ENCODE measurements at regions not wholly inside any gene's neighbourhood (a gene's known extent, or its start where the extent isn't known, plus 50 kb on each side); places are given as distances from the start of the nearest gene placed in this dataset.

GRCh38 chr14:87579036-87579435 is 413.9 kb downstream of the GALC start:
- H3K9me3 ChIP-seq (ENCODE audit: control insufficient read depth, low read length), result no peaks in the 10 kb centered on the region
- no peak overlapping the region for H3K4me3 ChIP-seq (ENCODE audit: insufficient read depth, low read depth, low read length, poor library complexity, severe bottlenecking)
- H3K27ac ChIP-seq (ENCODE audit: insufficient read depth, low read length, poor library complexity, severe bottlenecking), result no peak overlapping the region
- no peaks in the 10 kb centered on the region for H3K36me3 ChIP-seq (ENCODE audit: control insufficient read depth, insufficient read depth, low read length)
- H3K4me1 ChIP-seq (ENCODE audit: control insufficient read depth, insufficient read depth, low read length, poor library complexity, severe bottlenecking), result no peaks in the 10 kb centered on the region
- DNase-seq, result no peak
- no peaks in the 10 kb centered on the region for H3K27me3 ChIP-seq (replicated peaks; ENCODE audit: control insufficient read depth, insufficient read depth, low read length, poor library complexity, severe bottlenecking)

GRCh38 chr14:87575378-87575777 is 417.6 kb downstream of the GALC start:
- no peak overlapping the region for H3K4me3 ChIP-seq (ENCODE audit: insufficient read depth, low read depth, low read length, poor library complexity, severe bottlenecking)
- H3K27ac ChIP-seq (ENCODE audit: insufficient read depth, low read length, poor library complexity, severe bottlenecking), result no peak overlapping the region
- H3K4me1 ChIP-seq (ENCODE audit: control insufficient read depth, insufficient read depth, low read length, poor library complexity, severe bottlenecking), result no peaks in the 10 kb centered on the region
- no peaks in the 10 kb centered on the region for H3K36me3 ChIP-seq (ENCODE audit: control insufficient read depth, insufficient read depth, low read length)
- no peaks in the 10 kb centered on the region for H3K9me3 ChIP-seq (ENCODE audit: control insufficient read depth, low read length)
- DNase-seq, result no peak
- no peaks in the 10 kb centered on the region for H3K27me3 ChIP-seq (replicated peaks; ENCODE audit: control insufficient read depth, insufficient read depth, low read length, poor library complexity, severe bottlenecking)

- no peak overlapping the region for H3K4me3 ChIP-seq (ENCODE audit: insufficient read depth, low read depth, low read length, poor library complexity, severe bottlenecking)
- no peaks in the 10 kb centered on the region for H3K4me1 ChIP-seq (ENCODE audit: control insufficient read depth, insufficient read depth, low read length, poor library complexity, severe bottlenecking)
- H3K27ac ChIP-seq (ENCODE audit: insufficient read depth, low read length, poor library complexity, severe bottlenecking), result no peak overlapping the region
- no peaks in the 10 kb centered on the region for H3K9me3 ChIP-seq (ENCODE audit: control insufficient read depth, low read length)
- H3K27me3 ChIP-seq (replicated peaks; ENCODE audit: control insufficient read depth, insufficient read depth, low read length, poor library complexity, severe bottlenecking), result no peaks in the 10 kb centered on the region
- no peaks in the 10 kb centered on the region for H3K36me3 ChIP-seq (ENCODE audit: control insufficient read depth, insufficient read depth, low read length)
- no peak for DNase-seq
These were observed 419.4 kb downstream of the GALC start for GRCh38 chr14:87573591-87573990.

- Histone ChIP-seq H3K27ac (ENCODE audit: insufficient read depth, low read length, poor library complexity, severe bottlenecking) (no peak overlapping the region), H3K27me3 (replicated peaks; ENCODE audit: control insufficient read depth, insufficient read depth, low read length, poor library complexity, severe bottlenecking) (no peaks in the 10 kb centered on the region), H3K36me3 (ENCODE audit: control insufficient read depth, insufficient read depth, low read length) (no peaks in the 10 kb centered on the region), H3K4me1 (ENCODE audit: control insufficient read depth, insufficient read depth, low read length, poor library complexity, severe bottlenecking) (no peaks in the 10 kb centered on the region), H3K4me3 (ENCODE audit: insufficient read depth, low read depth, low read length, poor library complexity, severe bottlenecking) (no peak overlapping the region), H3K9me3 (ENCODE audit: control insufficient read depth, low read length) (no peaks in the 10 kb centered on the region)
- DNase-seq, result no peak
These were observed 425.2 kb downstream of the GALC start for GRCh38 chr14:87567618-87568295.

GRCh38 chr14:87566991-87567390 is 426.0 kb downstream of the GALC start:
- H3K36me3 ChIP-seq (ENCODE audit: control insufficient read depth, insufficient read depth, low read length), result no peaks in the 10 kb centered on the region
- H3K27ac ChIP-seq (ENCODE audit: insufficient read depth, low read length, poor library complexity, severe bottlenecking), result no peak overlapping the region
- H3K4me1 ChIP-seq (ENCODE audit: control insufficient read depth, insufficient read depth, low read length, poor library complexity, severe bottlenecking), result no peaks in the 10 kb centered on the region
- no peaks in the 10 kb centered on the region for H3K27me3 ChIP-seq (replicated peaks; ENCODE audit: control insufficient read depth, insufficient read depth, low read length, poor library complexity, severe bottlenecking)
- H3K9me3 ChIP-seq (ENCODE audit: control insufficient read depth, low read length), result no peaks in the 10 kb centered on the region
- no peak overlapping the region for H3K4me3 ChIP-seq (ENCODE audit: insufficient read depth, low read depth, low read length, poor library complexity, severe bottlenecking)
- no peak for DNase-seq

- DNase-seq, result no peak
- Histone ChIP-seq H3K4me3 (ENCODE audit: insufficient read depth, low read depth, low read length, poor library complexity, severe bottlenecking) (no peak overlapping the region), H3K36me3 (ENCODE audit: control insufficient read depth, insufficient read depth, low read length) (no peaks in the 10 kb centered on the region), H3K27ac (ENCODE audit: insufficient read depth, low read length, poor library complexity, severe bottlenecking) (no peak overlapping the region), H3K9me3 (ENCODE audit: control insufficient read depth, low read length) (no peaks in the 10 kb centered on the region), H3K4me1 (ENCODE audit: control insufficient read depth, insufficient read depth, low read length, poor library complexity, severe bottlenecking) (no peaks in the 10 kb centered on the region), H3K27me3 (replicated peaks; ENCODE audit: control insufficient read depth, insufficient read depth, low read length, poor library complexity, severe bottlenecking) (no peaks in the 10 kb centered on the region)
These were observed 445.4 kb downstream of the GALC start for GRCh38 chr14:87547536-87547935.

GRCh38 chr14:87542288-87542687 is 450.7 kb downstream of the GALC start:
- H3K4me3 ChIP-seq (ENCODE audit: insufficient read depth, low read depth, low read length, poor library complexity, severe bottlenecking), result no peak overlapping the region
- no peaks in the 10 kb centered on the region for H3K4me1 ChIP-seq (ENCODE audit: control insufficient read depth, insufficient read depth, low read length, poor library complexity, severe bottlenecking)
- H3K9me3 ChIP-seq (ENCODE audit: control insufficient read depth, low read length), result no peaks in the 10 kb centered on the region
- no peaks in the 10 kb centered on the region for H3K36me3 ChIP-seq (ENCODE audit: control insufficient read depth, insufficient read depth, low read length)
- H3K27me3 ChIP-seq (replicated peaks; ENCODE audit: control insufficient read depth, insufficient read depth, low read length, poor library complexity, severe bottlenecking), result no peaks in the 10 kb centered on the region
- H3K27ac ChIP-seq (ENCODE audit: insufficient read depth, low read length, poor library complexity, severe bottlenecking), result no peak overlapping the region
- DNase-seq, result no peak

GRCh38 chr14:87540339-87540738 is 452.6 kb downstream of the GALC start:
- H3K9me3 ChIP-seq (ENCODE audit: control insufficient read depth, low read length), result no peaks in the 10 kb centered on the region
- H3K4me1 ChIP-seq (ENCODE audit: control insufficient read depth, insufficient read depth, low read length, poor library complexity, severe bottlenecking), result no peaks in the 10 kb centered on the region
- DNase-seq, result no peak

GRCh38 chr14:87529081-87529480 is 463.9 kb downstream of the GALC start:
- Histone ChIP-seq H3K27ac (ENCODE audit: insufficient read depth, low read length, poor library complexity, severe bottlenecking) (no peak overlapping the region), H3K4me1 (ENCODE audit: control insufficient read depth, insufficient read depth, low read length, poor library complexity, severe bottlenecking) (no peaks in the 10 kb centered on the region), H3K27me3 (replicated peaks; ENCODE audit: control insufficient read depth, insufficient read depth, low read length, poor library complexity, severe bottlenecking) (no peaks in the 10 kb centered on the region), H3K9me3 (ENCODE audit: control insufficient read depth, low read length) (no peaks in the 10 kb centered on the region), H3K4me3 (ENCODE audit: insufficient read depth, low read depth, low read length, poor library complexity, severe bottlenecking) (no peak overlapping the region), H3K36me3 (ENCODE audit: control insufficient read depth, insufficient read depth, low read length) (no peaks in the 10 kb centered on the region)
- no peak for DNase-seq

More at GRCh38 chr14:87540339-87540738, 452.6 kb downstream of the GALC start:
- Histone ChIP-seq H3K27me3 (replicated peaks; ENCODE audit: control insufficient read depth, insufficient read depth, low read length, poor library complexity, severe bottlenecking) (no peaks in the 10 kb centered on the region), H3K27ac (ENCODE audit: insufficient read depth, low read length, poor library complexity, severe bottlenecking) (no peak overlapping the region), H3K36me3 (ENCODE audit: control insufficient read depth, insufficient read depth, low read length) (no peaks in the 10 kb centered on the region), H3K4me3 (ENCODE audit: insufficient read depth, low read depth, low read length, poor library complexity, severe bottlenecking) (no peak overlapping the region)

- no peak overlapping the region for H3K4me3 ChIP-seq (ENCODE audit: insufficient read depth, low read depth, low read length, poor library complexity, severe bottlenecking)
- no peaks in the 10 kb centered on the region for H3K9me3 ChIP-seq (ENCODE audit: control insufficient read depth, low read length)
- H3K27me3 ChIP-seq (replicated peaks; ENCODE audit: control insufficient read depth, insufficient read depth, low read length, poor library complexity, severe bottlenecking), result no peaks in the 10 kb centered on the region
- DNase-seq, result no peak
- H3K4me1 ChIP-seq (ENCODE audit: control insufficient read depth, insufficient read depth, low read length, poor library complexity, severe bottlenecking), result no peaks in the 10 kb centered on the region
- H3K27ac ChIP-seq (ENCODE audit: insufficient read depth, low read length, poor library complexity, severe bottlenecking), result no peak overlapping the region
- no peaks in the 10 kb centered on the region for H3K36me3 ChIP-seq (ENCODE audit: control insufficient read depth, insufficient read depth, low read length)
These were observed 466.3 kb downstream of the GALC start for GRCh38 chr14:87526731-87527130.
